Pancreas (tissue), 10 donors: ENCODE measurements at regions not wholly inside any gene's neighbourhood (a gene's known extent, or its start where the extent isn't known, plus 50 kb on each side); places are given as distances from the start of the nearest gene placed in this dataset.

ENCODE experiments used
- ATAC-seq, 4 donors: fragments of 200-7000 bp; cut with Tn5 transposase; one replicate each; pipeline versions ENCODE4 v1.8.0 to v1.9.1; 2020; ENCODE audit warnings: mild to moderate bottlenecking in 4 of 4, moderate library complexity in 4 of 4
- DNase-seq, 6 donors: peaks; one replicate each; pipeline ENCODE4 v3.0.0-alpha.2; 2020
- FAIRE-seq: peaks from 2 replicates; lab custom pipeline; 2012; peaks lifted over from hg19 to GRCh38; lab: Jason Lieb, UNC
- H3K27ac ChIP-seq, 4 donors: fragments of 200-600 bp; sonication (generic); 1 replicate in 3 of 4; 2 replicates in 1 of 4; pipeline versions ENCODE4 v1.5.0 to v1.8.0; 2020
- H3K27me3 ChIP-seq, 4 donors: fragments of 200-600 bp; one replicate each; pipeline ENCODE4 v1.8.0; 2021
- H3K36me3 ChIP-seq, 3 donors: fragments of 200-600 bp; sonication (generic) in 1 of 3; one replicate each; pipeline versions ENCODE4 v1.5.0 to v1.8.0; 2020 to 2021
- H3K4me1 ChIP-seq, 3 donors: fragments of 200-600 bp; one replicate each; pipeline ENCODE4 v1.8.0; 2021
- H3K4me3 ChIP-seq, 4 donors: fragments of 200-600 bp; sonication (generic) in 2 of 4; one replicate each; pipeline versions ENCODE4 v1.5.0 to v1.8.0; 2020 to 2021
- H3K9me3 ChIP-seq, 4 donors: fragments of 200-600 bp; one replicate each; pipeline ENCODE4 v1.8.0; 2021
- WGBS, 2 donors: extraction: QIAGEN DNeasy Blood & Tissue Kit; methylation state at CpG; one replicate each; pipeline ENCODE4 v1.1.7; 2013; 5-methylcytosine and 5-hydroxymethylcytosine counted together
- intact Hi-C, 3 donors: fragments of 100-400 bp; cut with DNase I; formaldehyde crosslinking; loops; one replicate each; pipeline versions ENCODE4 v1.11.1 to v1.14.2; 2022
- TF ChIP-seq, protein P1 (sequence below), 4 donors: fragments of 200-600 bp; sonication (generic) in 3 of 4; IDR thresholded peaks; one replicate each; pipeline versions ENCODE4 v1.5.0 to v1.8.0; 2021; ENCODE audit warnings: antibody characterized with exemption in 4 of 4
- donor health status: healthy with polysubstance abuse.
- donor health status: DM: no; HTN: no; CAD: no; lungs with moderate emphysema.
- donor health status: DM: no; HTN: no; CAD: no.
- donor health status: control.
- donor health status: control.
- donor health status: Bipolar disorder and iron deficiency.
- donor health status: DM: yes; HTN: yes; CAD: no.
- donor health status: DM: no; HTN: no; CAD: no.
- donor health status: DM: no; HTN: no; CAD: no.
- donor health status: DM: yes; HTN: yes; CAD: no.

DNA sequence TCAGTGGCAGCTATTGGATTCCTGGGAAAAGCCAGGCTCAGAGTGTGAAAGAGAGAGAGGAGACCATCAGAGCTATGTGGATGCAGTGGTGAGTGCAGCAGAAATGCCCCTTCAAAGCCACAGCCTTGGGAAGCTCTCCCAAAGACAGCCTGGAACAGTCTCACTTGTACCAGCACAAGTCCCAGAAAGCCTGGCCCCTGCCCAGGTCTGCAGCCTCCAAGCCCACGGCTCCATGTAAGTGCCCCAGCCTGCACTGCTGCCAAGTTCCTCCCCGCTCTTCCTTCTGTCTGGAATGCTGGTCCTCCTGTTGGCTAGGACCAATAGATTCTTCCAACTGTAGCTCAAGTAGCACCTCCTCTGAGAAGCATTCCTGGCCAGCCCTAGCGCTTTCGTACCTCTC is 539.7 kb downstream of the MIAT start:
- FAIRE-seq, result no peak
- H3K27ac ChIP-seq, result no peak overlapping the region
- TF ChIP-seq, protein P1, sequence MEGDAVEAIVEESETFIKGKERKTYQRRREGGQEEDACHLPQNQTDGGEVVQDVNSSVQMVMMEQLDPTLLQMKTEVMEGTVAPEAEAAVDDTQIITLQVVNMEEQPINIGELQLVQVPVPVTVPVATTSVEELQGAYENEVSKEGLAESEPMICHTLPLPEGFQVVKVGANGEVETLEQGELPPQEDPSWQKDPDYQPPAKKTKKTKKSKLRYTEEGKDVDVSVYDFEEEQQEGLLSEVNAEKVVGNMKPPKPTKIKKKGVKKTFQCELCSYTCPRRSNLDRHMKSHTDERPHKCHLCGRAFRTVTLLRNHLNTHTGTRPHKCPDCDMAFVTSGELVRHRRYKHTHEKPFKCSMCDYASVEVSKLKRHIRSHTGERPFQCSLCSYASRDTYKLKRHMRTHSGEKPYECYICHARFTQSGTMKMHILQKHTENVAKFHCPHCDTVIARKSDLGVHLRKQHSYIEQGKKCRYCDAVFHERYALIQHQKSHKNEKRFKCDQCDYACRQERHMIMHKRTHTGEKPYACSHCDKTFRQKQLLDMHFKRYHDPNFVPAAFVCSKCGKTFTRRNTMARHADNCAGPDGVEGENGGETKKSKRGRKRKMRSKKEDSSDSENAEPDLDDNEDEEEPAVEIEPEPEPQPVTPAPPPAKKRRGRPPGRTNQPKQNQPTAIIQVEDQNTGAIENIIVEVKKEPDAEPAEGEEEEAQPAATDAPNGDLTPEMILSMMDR (IDR thresholded peaks at IDR 0.05), result no peak

DNA sequence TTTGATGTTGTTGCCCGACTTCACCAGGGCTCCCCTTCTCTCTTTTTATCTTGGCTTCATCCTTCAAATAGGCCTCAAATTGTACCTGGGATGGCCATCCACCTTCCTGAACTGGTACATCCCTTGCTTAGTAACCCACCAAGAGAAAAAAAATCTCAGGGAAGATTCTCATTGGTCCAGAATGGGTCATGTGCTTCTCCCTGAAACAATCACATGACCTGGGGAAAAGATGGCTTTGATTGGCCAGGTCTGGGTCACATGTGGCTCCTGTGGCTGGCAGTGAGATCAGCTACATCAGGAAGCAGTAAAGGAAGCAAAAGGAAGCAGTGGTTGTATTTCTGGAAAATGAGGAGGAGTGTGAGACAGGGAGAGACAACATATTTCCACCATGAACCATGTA is 540.2 kb downstream of the MIAT start:
- DNase-seq, result no peak
- Histone ChIP-seq H3K36me3 (no peaks in the 10 kb centered on the region), H3K9me3 (no peaks in the 10 kb centered on the region), H3K27ac (no peak overlapping the region), H3K4me1 (no peaks in the 10 kb centered on the region), H3K4me3 (no peak overlapping the region), H3K27me3 (no peaks in the 10 kb centered on the region)
- TF ChIP-seq, protein P1 (IDR thresholded peaks at IDR 0.05), result no peak
- intact Hi-C loops, result no loop called here
- WGBS, 2 donors, result 72 to 79% methylated on average over 1 of the region's 1 CpG
- ATAC-seq, result no peak
- no peak for FAIRE-seq

More for the DNA sequence above, 539.7 kb downstream of the MIAT start:
- H3K4me3 ChIP-seq, result no peak overlapping the region
- no peak for ATAC-seq
- no peaks in the 10 kb centered on the region for H3K36me3 ChIP-seq
- no peaks in the 10 kb centered on the region for H3K9me3 ChIP-seq
- no peaks in the 10 kb centered on the region for H3K27me3 ChIP-seq
- H3K4me1 ChIP-seq, result no peaks in the 10 kb centered on the region
- no peak for DNase-seq
- 84 to 90% methylated on average over 4 of the region's 4 CpGs for whole genome bisulfite sequencing, 2 donors
- intact Hi-C loops, result no loop called here

DNA sequence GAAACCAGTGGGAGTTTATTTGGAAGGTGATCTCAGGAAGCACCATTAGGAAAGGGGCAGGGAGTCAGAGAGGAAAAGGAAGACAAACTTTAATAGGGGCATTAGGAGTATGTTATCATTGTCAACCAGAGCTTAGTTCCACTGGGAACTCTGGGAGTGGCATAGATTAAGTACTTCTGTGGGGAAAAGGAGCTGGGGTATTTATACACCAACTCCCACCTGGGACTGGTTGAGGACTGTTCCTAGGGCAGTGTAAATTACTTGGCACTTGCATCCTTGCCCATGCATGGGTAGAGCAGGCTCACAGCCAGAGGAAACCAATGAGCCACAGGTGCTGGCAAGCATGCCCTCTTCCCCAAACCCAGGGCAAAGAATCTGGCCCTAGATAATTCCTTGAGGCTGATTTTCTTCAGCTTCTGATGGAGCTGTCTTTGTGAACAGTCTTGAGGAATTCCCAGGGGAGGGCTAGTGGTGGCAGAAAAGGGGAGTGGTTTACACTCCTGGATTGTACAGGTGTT is 541.2 kb downstream of the MIAT start:
- FAIRE-seq (no peak), ATAC-seq (no peak)

DNA sequence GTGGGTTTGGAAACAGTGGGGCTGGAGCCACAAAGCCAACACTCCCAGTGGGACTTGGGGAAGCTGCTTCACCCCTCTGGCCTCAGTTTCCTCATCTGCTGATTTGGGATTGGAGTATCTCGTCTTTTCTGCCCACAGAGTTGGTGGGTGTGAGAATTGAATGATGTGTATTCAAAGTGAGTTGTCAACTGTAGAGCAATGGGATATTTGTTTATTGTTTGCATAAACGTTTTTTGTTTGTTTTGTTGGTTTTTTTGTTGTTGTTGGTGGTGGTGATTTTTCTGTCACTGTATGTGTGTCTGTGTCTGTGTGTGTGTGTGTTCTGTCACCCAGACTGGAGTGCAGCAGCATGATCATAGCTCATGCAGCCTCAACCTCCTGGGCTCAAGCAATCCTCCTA is 542.0 kb downstream of the MIAT start:
- Histone ChIP-seq H3K4me3 (no peak overlapping the region), H3K36me3 (no peaks in the 10 kb centered on the region), H3K27ac (no peak overlapping the region), H3K4me1 (no peaks in the 10 kb centered on the region), H3K27me3 (no peaks in the 10 kb centered on the region), H3K9me3 (no peaks in the 10 kb centered on the region)
- no peak for FAIRE-seq
- no peak for ATAC-seq
- DNase-seq, result no peak
- WGBS, 2 donors, result 50 to 56% methylated on average over 2 of the region's 2 CpGs
- TF ChIP-seq, protein P1 (IDR thresholded peaks at IDR 0.05), result no peak
- intact Hi-C loops, result no loop called here

More for the DNA sequence above, 541.2 kb downstream of the MIAT start:
- Histone ChIP-seq H3K4me1 (no peaks in the 10 kb centered on the region), H3K27me3 (no peaks in the 10 kb centered on the region), H3K4me3 (no peak overlapping the region), H3K9me3 (no peaks in the 10 kb centered on the region), H3K27ac (no peak overlapping the region), H3K36me3 (no peaks in the 10 kb centered on the region)
- TF ChIP-seq, protein P1 (IDR thresholded peaks at IDR 0.05), result no peak
- intact Hi-C loops, result no loop called here
- DNase-seq, result no peak

DNA sequence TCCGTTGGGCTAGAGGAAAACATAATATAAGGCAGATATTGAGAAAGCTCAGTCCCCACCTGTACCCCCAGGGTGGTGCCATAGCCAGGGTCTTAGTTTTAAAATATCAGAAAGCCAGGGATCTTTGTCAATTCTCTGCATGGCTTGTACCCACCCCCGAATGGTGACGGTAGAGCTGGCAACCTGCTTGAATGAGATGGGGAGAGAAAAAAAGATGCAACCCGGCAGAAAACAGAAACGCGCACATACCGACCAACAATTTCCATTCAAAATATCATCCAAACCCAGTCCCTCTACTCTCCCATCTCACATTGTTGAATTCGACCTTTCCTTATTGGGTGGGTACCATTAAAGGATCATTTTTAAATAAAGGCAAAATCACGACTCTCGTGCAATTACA is 543.9 kb downstream of the MIAT start:
- intact Hi-C loops, result no loop called here
- no peak for FAIRE-seq
- Histone ChIP-seq H3K27ac (no peak overlapping the region), H3K36me3 (no peaks in the 10 kb centered on the region), H3K4me3 (no peak overlapping the region), H3K9me3 (no peaks in the 10 kb centered on the region), H3K4me1 (no peaks in the 10 kb centered on the region), H3K27me3 (no peaks in the 10 kb centered on the region)
- DNase-seq, result no peak
- no peak for ATAC-seq
- 78 to 81% methylated on average over 10 of the region's 10 CpGs for WGBS, 2 donors
- TF ChIP-seq, protein P1 (IDR thresholded peaks at IDR 0.05), result no peak
